ENCODE measurements at regions not wholly inside any gene's neighbourhood (a gene's known extent, or its start where the extent isn't known, plus 50 kb on each side); places are given as distances from the start of the nearest gene placed in this dataset.

DNA sequence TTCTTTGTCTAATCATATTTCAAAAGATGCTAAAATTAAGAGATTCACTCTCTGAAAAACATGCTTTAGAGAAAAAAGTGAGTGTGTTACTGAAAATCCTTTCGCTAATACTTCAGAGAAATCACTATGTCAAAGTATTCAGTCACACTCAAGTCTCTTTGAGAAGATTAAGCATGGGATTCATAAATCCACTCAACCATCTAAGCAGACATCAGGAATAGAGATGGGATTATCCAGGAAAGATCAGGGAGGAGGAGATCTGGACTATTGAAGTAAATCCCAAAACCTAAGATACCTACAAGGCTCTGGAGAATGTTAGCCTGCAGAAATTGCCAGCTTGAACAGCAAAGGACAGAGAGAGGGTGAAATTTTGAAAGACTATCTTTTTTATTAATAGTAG, 317.2 kb upstream of the ACO1 start:
- WGBS, 3 donors: 44 to 97% (median 95%) methylated on average over 1 of the region's 1 CpG
- H3K27me3 ChIP-seq: no peaks in the 10 kb centered on the region
- H3K4me3 ChIP-seq: no peak overlapping the region
- no peak overlapping the region for H3K27ac ChIP-seq
- intact Hi-C loops (cut with DNase I): no loop called here
- H3K9me3 ChIP-seq: no peaks in the 10 kb centered on the region
- TF ChIP-seq POLR2A (IDR thresholded peaks at IDR 0.05): no peak
- no peak for TF ChIP-seq EP300 (IDR thresholded peaks at IDR 0.05)
- TF ChIP-seq, protein P1, sequence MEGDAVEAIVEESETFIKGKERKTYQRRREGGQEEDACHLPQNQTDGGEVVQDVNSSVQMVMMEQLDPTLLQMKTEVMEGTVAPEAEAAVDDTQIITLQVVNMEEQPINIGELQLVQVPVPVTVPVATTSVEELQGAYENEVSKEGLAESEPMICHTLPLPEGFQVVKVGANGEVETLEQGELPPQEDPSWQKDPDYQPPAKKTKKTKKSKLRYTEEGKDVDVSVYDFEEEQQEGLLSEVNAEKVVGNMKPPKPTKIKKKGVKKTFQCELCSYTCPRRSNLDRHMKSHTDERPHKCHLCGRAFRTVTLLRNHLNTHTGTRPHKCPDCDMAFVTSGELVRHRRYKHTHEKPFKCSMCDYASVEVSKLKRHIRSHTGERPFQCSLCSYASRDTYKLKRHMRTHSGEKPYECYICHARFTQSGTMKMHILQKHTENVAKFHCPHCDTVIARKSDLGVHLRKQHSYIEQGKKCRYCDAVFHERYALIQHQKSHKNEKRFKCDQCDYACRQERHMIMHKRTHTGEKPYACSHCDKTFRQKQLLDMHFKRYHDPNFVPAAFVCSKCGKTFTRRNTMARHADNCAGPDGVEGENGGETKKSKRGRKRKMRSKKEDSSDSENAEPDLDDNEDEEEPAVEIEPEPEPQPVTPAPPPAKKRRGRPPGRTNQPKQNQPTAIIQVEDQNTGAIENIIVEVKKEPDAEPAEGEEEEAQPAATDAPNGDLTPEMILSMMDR (IDR thresholded peaks at IDR 0.05): no peak
- no peak for DNase-seq
- no peaks in the 10 kb centered on the region for H3K4me1 ChIP-seq (ENCODE audit: insufficient read depth)
- H3K36me3 ChIP-seq: no peaks in the 10 kb centered on the region

DNA sequence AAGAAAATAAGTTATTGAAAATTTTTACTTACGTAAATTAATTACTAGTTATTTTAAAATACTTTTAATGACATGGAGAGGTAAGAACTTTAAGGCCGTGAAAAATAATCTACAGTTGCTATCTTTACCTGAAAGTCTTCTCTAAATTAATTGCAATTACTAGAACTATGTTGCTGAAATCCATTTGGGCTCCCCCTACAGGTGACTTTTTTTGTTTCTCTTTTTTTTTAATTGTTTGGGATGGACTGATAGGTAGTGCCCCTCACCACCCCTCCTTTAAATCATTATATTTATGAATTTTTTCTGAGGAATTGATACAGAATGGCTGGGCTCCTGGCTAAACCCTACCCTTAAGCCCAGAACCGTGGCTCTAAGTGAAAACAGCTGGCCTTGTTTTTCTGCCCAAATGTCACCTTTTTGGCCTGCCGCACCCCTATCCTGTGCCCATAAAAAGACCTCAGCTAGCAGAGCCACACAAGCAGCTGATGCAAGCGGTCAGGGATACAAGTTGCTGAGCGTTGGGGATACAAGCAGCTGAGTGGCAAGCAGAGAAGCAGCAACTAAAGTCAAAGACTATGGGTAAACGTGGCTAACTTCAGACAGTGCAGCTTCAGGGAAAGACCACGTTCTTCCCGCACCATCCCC, 315.2 kb upstream of the ACO1 start:
- Histone ChIP-seq H3K36me3 (no peaks in the 10 kb centered on the region), H3K27me3 (no peaks in the 10 kb centered on the region), H3K9me3 (no peaks in the 10 kb centered on the region), H3K4me3 (no peak overlapping the region), H3K27ac (no peak overlapping the region), H3K4me1 (ENCODE audit: insufficient read depth) (no peaks in the 10 kb centered on the region)
- intact Hi-C loops (cut with DNase I): no loop called here
- 70 to 79% (median 77%) methylated on average over 9 of the region's 9 CpGs for WGBS, 3 donors
- TF ChIP-seq, protein P1 (IDR thresholded peaks at IDR 0.05): no peak
- TF ChIP-seq POLR2A (IDR thresholded peaks at IDR 0.05): no peak
- no peak for TF ChIP-seq EP300 (IDR thresholded peaks at IDR 0.05)
- no peak for DNase-seq

DNA sequence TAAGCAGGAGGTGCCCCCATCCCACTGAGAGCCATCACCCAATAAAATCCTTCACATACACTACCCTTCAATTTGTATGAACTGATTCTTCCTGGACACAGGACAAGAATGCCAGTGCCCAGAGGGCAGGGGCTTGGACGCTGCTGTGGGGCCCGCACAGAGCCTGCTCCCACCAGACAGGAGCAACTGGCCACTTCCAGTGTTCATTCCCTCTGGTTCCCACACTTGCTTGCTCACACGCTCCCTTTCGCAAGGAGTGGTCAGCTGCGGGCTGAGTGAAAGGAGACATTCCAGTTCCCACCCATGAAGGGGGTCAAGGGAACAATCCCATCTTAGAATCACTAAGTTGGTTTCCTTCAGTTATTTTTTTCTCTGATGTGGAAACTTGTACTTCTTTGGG, 314.5 kb upstream of the ACO1 start:
- intact Hi-C loops (cut with DNase I): no loop called here
- no peak for DNase-seq
- Histone ChIP-seq H3K9me3 (no peaks in the 10 kb centered on the region), H3K4me3 (no peak overlapping the region), H3K36me3 (no peaks in the 10 kb centered on the region), H3K27ac (no peak overlapping the region), H3K4me1 (ENCODE audit: insufficient read depth) (no peaks in the 10 kb centered on the region), H3K27me3 (no peaks in the 10 kb centered on the region)
- 90 to 98% (median 97%) methylated on average over 5 of the region's 5 CpGs for WGBS, 3 donors
- TF ChIP-seq, protein P1 (IDR thresholded peaks at IDR 0.05): no peak
- TF ChIP-seq EP300 (IDR thresholded peaks at IDR 0.05): no peak
- no peak for TF ChIP-seq POLR2A (IDR thresholded peaks at IDR 0.05)

DNA sequence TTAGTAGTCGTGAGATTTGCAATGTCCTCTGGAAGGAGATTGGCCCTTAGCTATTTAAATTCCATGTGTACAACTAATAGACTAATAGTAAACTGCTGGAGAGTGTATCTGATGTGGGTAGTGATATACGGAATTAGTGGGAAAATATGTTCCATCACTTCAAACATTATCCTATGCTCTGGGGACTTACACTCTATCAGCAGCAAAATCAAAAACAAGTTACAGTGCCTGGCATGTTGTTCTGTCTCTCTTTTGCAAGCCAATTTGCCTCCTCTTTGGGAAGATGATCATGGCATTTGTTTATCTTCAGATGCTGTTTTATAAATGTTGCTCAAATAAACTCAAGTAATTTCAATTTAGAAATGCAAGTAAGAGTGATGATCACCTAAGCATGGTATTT, 311.9 kb upstream of the ACO1 start:
- Histone ChIP-seq H3K9me3 (no peaks in the 10 kb centered on the region), H3K36me3 (no peaks in the 10 kb centered on the region), H3K27ac (no peak overlapping the region), H3K27me3 (no peaks in the 10 kb centered on the region), H3K4me3 (no peak overlapping the region), H3K4me1 (ENCODE audit: insufficient read depth) (no peaks in the 10 kb centered on the region)
- intact Hi-C loops (cut with DNase I): no loop called here
- WGBS, 3 donors: 60 to 83% (median 79%) methylated on average over 2 of the region's 2 CpGs
- DNase-seq: no peak
- no peak for TF ChIP-seq EP300 (IDR thresholded peaks at IDR 0.05)

DNA sequence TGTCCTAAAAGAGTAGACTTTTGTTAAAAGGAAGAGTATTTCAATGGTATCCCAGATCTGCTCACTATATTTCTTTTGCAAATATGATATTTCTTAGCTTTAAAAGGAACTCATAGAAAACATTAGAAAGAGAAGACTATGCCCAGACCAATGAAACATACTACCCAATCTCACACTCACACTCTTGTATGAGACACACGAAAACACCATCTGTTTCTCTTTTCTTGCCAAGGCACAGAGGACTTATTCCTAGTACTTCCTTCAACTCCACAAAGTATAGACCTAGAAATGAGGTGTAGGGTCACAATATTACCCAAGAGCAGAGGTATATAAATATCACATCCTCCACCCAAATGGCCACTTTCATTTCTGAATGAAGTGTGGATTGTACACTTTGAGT, 292.4 kb upstream of the ACO1 start:
- no peak for TF ChIP-seq EP300 (IDR thresholded peaks at IDR 0.05)
- TF ChIP-seq POLR2A (IDR thresholded peaks at IDR 0.05): no peak
- TF ChIP-seq, protein P1 (IDR thresholded peaks at IDR 0.05): no peak
- H3K9me3 ChIP-seq: no peaks in the 10 kb centered on the region
- WGBS, 3 donors: 62 to 84% (median 67%) methylated on average over 1 of the region's 1 CpG

More for the DNA sequence above, 292.4 kb upstream of the ACO1 start:
- intact Hi-C loops (cut with DNase I): no loop called here
- Histone ChIP-seq H3K4me3 (no peak overlapping the region), H3K27ac (no peak overlapping the region), H3K36me3 (no peaks in the 10 kb centered on the region), H3K4me1 (ENCODE audit: insufficient read depth) (no peaks in the 10 kb centered on the region), H3K27me3 (no peaks in the 10 kb centered on the region)
- DNase-seq: no peak

Data from ovary (tissue), 7 donors.